Heart left ventricle (tissue), 16 donors: ENCODE measurements at regions not wholly inside any gene's neighbourhood (a gene's known extent, or its start where the extent isn't known, plus 50 kb on each side); places are given as distances from the start of the nearest gene placed in this dataset.
"Not testable (repeated sequence)": the region's sequence is repeated elsewhere in the genome, so short reads cannot be mapped to it uniquely, and the experiment has no call there.

Source experiments
- ATAC-seq, 4 donors: fragments of 200-7000 bp; cut with Tn5 transposase; one replicate each; pipeline ENCODE4 v1.9.1; 2020 to 2022; ENCODE audit warnings: moderate library complexity in 4 of 4, mild to moderate bottlenecking in 3 of 4, moderate number of reproducible peaks in 1 of 4
- DNase-seq, 5 donors: peaks; one replicate each; pipeline ENCODE4 v3.0.0-alpha.2; 2020
- H3K27ac ChIP-seq, 12 donors: fragments of 200-600 bp; sonication (generic) in 4 of 12; one replicate each; pipeline versions ENCODE4 v1.5.0 to v1.8.0; 2016 to 2022; ENCODE audit warnings: mild to moderate bottlenecking in 2 of 12
- H3K27me3 ChIP-seq, 9 donors: fragments of 200-600 bp; sonication (generic) in 2 of 9; one replicate each; pipeline versions ENCODE4 v1.5.1 to v1.8.0; 2016 to 2022; ENCODE audit warnings: mild to moderate bottlenecking in 3 of 9
- H3K36me3 ChIP-seq, 9 donors: fragments of 200-600 bp; sonication (generic) in 2 of 9; one replicate each; pipeline versions ENCODE4 v1.5.0 to v1.8.0; 2018 to 2022; ENCODE audit warnings: mild to moderate bottlenecking in 2 of 9
- H3K4me1 ChIP-seq, 12 donors: fragments of 200-600 bp; sonication (generic) in 4 of 12; one replicate each; pipeline versions ENCODE4 v1.5.0 to v1.8.0; 2016 to 2022; ENCODE audit warnings: mild to moderate bottlenecking in 3 of 12
- H3K4me3 ChIP-seq, 12 donors: fragments of 200-600 bp; sonication (generic) in 4 of 12; one replicate each; pipeline versions ENCODE4 v1.5.0 to v1.8.0; 2017 to 2022; ENCODE audit warnings: mild to moderate bottlenecking in 9 of 12, moderate library complexity in 4 of 12
- H3K9me3 ChIP-seq, 12 donors: fragments of 200-600 bp; sonication (generic) in 4 of 12; one replicate each; pipeline versions ENCODE4 v1.5.0 to v1.8.0; 2016 to 2022; ENCODE audit warnings: mild to moderate bottlenecking in 1 of 12
- WGBS, 4 donors: extraction: QIAGEN DNeasy Blood & Tissue Kit in 2 of 4; methylation state at CpG; one replicate each; pipeline versions ENCODE4 v1.1.5 to v1.1.7; 2013 to 2018; 5-methylcytosine and 5-hydroxymethylcytosine counted together
- intact Hi-C, 10 donors: fragments of 100-400 bp; cut with DNase I; formaldehyde crosslinking; loops; one replicate each; pipeline versions ENCODE4 v1.11.1 to v1.14.2; 2022
- donor health status: ischemic (EF 13 %, LVEDD 7.1; RV severe dilation, severe dysfunction).
- donor health status: healthy with polysubstance abuse.
- donor health status: DM: no; HTN: yes; CAD: no.
- donor health status: DM: no; HTN: no; CAD: no.
- donor health status: ischemic (EF 25% LVEDD 6.9; RV normal size, moderate dysfunction).
- donor health status: ischemic (EF 25% LVEDD 5.7; RV mildly dilated, moderate dysfunction).
- donor health status: healthy.
- donor health status: DM: yes; HTN: yes; CAD: no.
- donor health status: ischemic (EF 35%, LVEDD 5.7; RV mildly dilated, moderate dysfunction).
- donor health status: nonischemic (EF 11% LVEDD 7.7; RV severe dilation, severe dysfunction).
- donor health status: DM: yes; HTN: yes; CAD: no.
- donor health status: PGD.
- donor health status: ischemic (EF 29% LVEDD 5.4; RV normal size, mild dysfunction).
- donor health status: nonischemic (EF 23%, LVEDD 6.1; RV moderate dilation, normal function).

- H3K27ac ChIP-seq, H3K36me3 ChIP-seq, H3K27me3 ChIP-seq, intact Hi-C loops, H3K4me3 ChIP-seq, ATAC-seq, DNase-seq, H3K4me1 ChIP-seq: not testable (repeated sequence)
- 55 to 65% (median 60%) methylated on average over 1 of the region's 1 CpG; no CpG with 5 or more reads in 1 of the 4 donors for WGBS, 4 donors
- peaks cover 0 to 14% (median 0%) of the 10 kb centered on the region in 12 donors for H3K9me3 ChIP-seq
Observed at GRCh38 chr10:47676102-47676501, 87.3 kb downstream of the SYT15B start.

- H3K27me3 ChIP-seq, DNase-seq, H3K4me3 ChIP-seq, H3K4me1 ChIP-seq, intact Hi-C loops, H3K36me3 ChIP-seq, ATAC-seq, H3K27ac ChIP-seq: not testable (repeated sequence)
- H3K9me3 ChIP-seq: peaks cover 0 to 14% (median 0%) of the 10 kb centered on the region in 12 donors
Observed at GRCh38 chr10:47675577-47675976, 87.8 kb downstream of the SYT15B start.

- DNase-seq, H3K36me3 ChIP-seq, H3K4me1 ChIP-seq, intact Hi-C loops, H3K27me3 ChIP-seq, H3K4me3 ChIP-seq: not testable (repeated sequence)
- Histone ChIP-seq H3K27ac (peak overlapping the region in 1 of 12 donors; percentile 34), H3K9me3 (peaks cover 0 to 14% (median 0%) of the 10 kb centered on the region in 12 donors)
- ATAC-seq: peak; percentile 78 to 92 (median 86)
- no CpG with 5 or more reads among the region's 1 CpG for WGBS, 4 donors
Observed at GRCh38 chr10:47673128-47673527, 90.3 kb downstream of the SYT15B start.

GRCh38 chr10:47670857-47671256 is 92.5 kb downstream of the SYT15B start:
- ATAC-seq, H3K4me1 ChIP-seq, H3K4me3 ChIP-seq, DNase-seq, H3K9me3 ChIP-seq, H3K36me3 ChIP-seq, H3K27me3 ChIP-seq, H3K27ac ChIP-seq, intact Hi-C loops: not testable (repeated sequence)
- 44 to 81% (median 74%) methylated on average over 1 to 2 of the region's 2 CpGs for WGBS, 4 donors

GRCh38 chr10:47661955-47662577 is 101.3 kb downstream of the SYT15B start:
- H3K4me3 ChIP-seq, intact Hi-C loops, H3K9me3 ChIP-seq, H3K36me3 ChIP-seq, H3K4me1 ChIP-seq, ATAC-seq, H3K27ac ChIP-seq, H3K27me3 ChIP-seq, DNase-seq: not testable (repeated sequence)
- 81 to 88% (median 85%) methylated on average over 3 to 5 of the region's 8 CpGs for WGBS, 4 donors

- intact Hi-C loops, ATAC-seq, H3K4me1 ChIP-seq, H3K36me3 ChIP-seq, H3K9me3 ChIP-seq, H3K27me3 ChIP-seq, H3K4me3 ChIP-seq, H3K27ac ChIP-seq, DNase-seq: not testable (repeated sequence)
- WGBS, 4 donors: 57 to 60% methylated on average over 1 of the region's 2 CpGs; no CpG with 5 or more reads in 2 of the 4 donors
Observed at GRCh38 chr10:47656732-47657131, 106.7 kb downstream of the SYT15B start.

GRCh38 chr10:47654161-47654560 is 109.2 kb downstream of the SYT15B start:
- not testable (repeated sequence) for ATAC-seq
- 54 to 71% (median 64%) methylated on average over 2 to 4 of the region's 4 CpGs for WGBS, 4 donors

GRCh38 chr10:47648594-47648993 is 114.8 kb downstream of the SYT15B start:
- H3K27me3 ChIP-seq, H3K9me3 ChIP-seq, H3K4me3 ChIP-seq, ATAC-seq, H3K4me1 ChIP-seq, H3K27ac ChIP-seq, DNase-seq, intact Hi-C loops, H3K36me3 ChIP-seq: not testable (repeated sequence)
- WGBS, 4 donors: 79 to 82% methylated on average over 1 of the region's 2 CpGs; no CpG with 5 or more reads in 2 of the 4 donors

More at GRCh38 chr10:47654161-47654560, 109.2 kb downstream of the SYT15B start:
- H3K36me3 ChIP-seq, H3K27ac ChIP-seq, intact Hi-C loops, H3K4me3 ChIP-seq, DNase-seq, H3K27me3 ChIP-seq, H3K4me1 ChIP-seq, H3K9me3 ChIP-seq: not testable (repeated sequence)

- H3K27me3 ChIP-seq, H3K27ac ChIP-seq, H3K9me3 ChIP-seq, H3K4me1 ChIP-seq, H3K4me3 ChIP-seq, intact Hi-C loops, H3K36me3 ChIP-seq, ATAC-seq, DNase-seq: not testable (repeated sequence)
- 57 to 70% (median 64%) methylated on average over 3 of the region's 3 CpGs for WGBS, 4 donors
Observed at GRCh38 chr10:47647523-47648101, 115.8 kb downstream of the SYT15B start.
